Mesenchymal stem cell (in vitro differentiated cells and primary cell): ENCODE measurements at regions not wholly inside any gene's neighbourhood (a gene's known extent, or its start where the extent isn't known, plus 50 kb on each side); places are given as distances from the start of the nearest gene placed in this dataset.
A peak's percentile ranks its signal among the peaks of the same experiment; 100 is the strongest.

Experiments
- DNase-seq: peaks from one replicate; pipeline ENCODE4 v3.0.0-alpha.2; 2013
- H2AFZ ChIP-seq: one replicate; pipeline ENCODE4 v1.6.1; 2013; ENCODE audit warnings: low read depth, mild to moderate bottlenecking, control low read depth, inconsistent platforms, low read length, moderate library complexity
- H2AK5ac ChIP-seq: 2 replicates; pipeline ENCODE4 v1.6.1; 2013; ENCODE audit warnings: low read length, moderate library complexity, mild to moderate bottlenecking, inconsistent platforms; ENCODE audit not compliant: severe bottlenecking
- H2BK120ac ChIP-seq: one replicate; pipeline ENCODE4 v1.6.1; 2013; ENCODE audit warnings: low read depth, mild to moderate bottlenecking, inconsistent platforms, low read length, moderate library complexity
- H2BK12ac ChIP-seq, 2 experiments: one replicate each; pipeline ENCODE4 v1.6.1; 2013; ENCODE audit warnings: inconsistent platforms in 2 of 2, low read length in 2 of 2, mild to moderate bottlenecking in 2 of 2, moderate library complexity in 2 of 2, control low read depth in 1 of 2
- H2BK15ac ChIP-seq: one replicate; pipeline ENCODE4 v1.6.1; 2013; ENCODE audit warnings: mild to moderate bottlenecking, low read depth, inconsistent platforms; ENCODE audit not compliant: poor library complexity, severe bottlenecking
- H2BK5ac ChIP-seq: 2 replicates; pipeline ENCODE4 v1.6.1; 2013; ENCODE audit warnings: low read depth, mild to moderate bottlenecking, low read length, control low read depth, inconsistent platforms; ENCODE audit not compliant: poor library complexity, severe bottlenecking
- H3K14ac ChIP-seq, 2 experiments: one replicate each; pipeline ENCODE4 v1.6.1; 2013; ENCODE audit warnings: inconsistent platforms in 2 of 2, low read length in 2 of 2, control low read depth in 1 of 2, mild to moderate bottlenecking in 1 of 2, moderate library complexity in 1 of 2
- H3K18ac ChIP-seq, 2 experiments: one replicate each; pipeline ENCODE4 v1.6.1; 2013; ENCODE audit warnings: inconsistent platforms in 2 of 2, low read length in 2 of 2, control low read depth in 1 of 2, low read depth in 1 of 2, mild to moderate bottlenecking in 1 of 2
- H3K23ac ChIP-seq, 2 experiments: one replicate each; pipeline ENCODE4 v1.6.1; 2013; ENCODE audit warnings: inconsistent platforms in 2 of 2, low read length in 2 of 2, mild to moderate bottlenecking in 2 of 2, moderate library complexity in 2 of 2, control low read depth in 1 of 2
- H3K27ac ChIP-seq: 2 replicates; pipeline ENCODE4 v1.5.1; 2013; ENCODE audit warnings: mild to moderate bottlenecking, moderate library complexity, low read length, control low read depth, inconsistent platforms; ENCODE audit not compliant: poor library complexity, severe bottlenecking
- H3K27me3 ChIP-seq, 2 experiments: 2 replicates each; pipeline versions ENCODE4 v1.6.1 to v1.7.0; 2013; ENCODE audit warnings: low read length in 2 of 2, mild to moderate bottlenecking in 2 of 2, moderate library complexity in 2 of 2, control low read depth in 1 of 2, inconsistent platforms in 1 of 2; ENCODE audit not compliant: control insufficient read depth in 1 of 2, insufficient read depth in 1 of 2
- H3K36me3 ChIP-seq, 2 experiments: 2 replicates each; pipeline versions ENCODE4 v1.6.1 to v1.7.0; 2013; ENCODE audit warnings: low read length in 2 of 2, control low read depth in 1 of 2, inconsistent platforms in 1 of 2, low read depth in 1 of 2, mild to moderate bottlenecking in 1 of 2; ENCODE audit not compliant: insufficient read depth in 2 of 2, control insufficient read depth in 1 of 2
- H3K4ac ChIP-seq, 2 experiments: one replicate each; pipeline ENCODE4 v1.6.1; 2013; ENCODE audit warnings: inconsistent platforms in 2 of 2, low read length in 2 of 2, mild to moderate bottlenecking in 2 of 2, moderate library complexity in 2 of 2, control low read depth in 1 of 2, low read depth in 1 of 2
- H3K4me1 ChIP-seq: 2 replicates; pipeline ENCODE4 v1.6.1; 2013; ENCODE audit warnings: low read depth, low read length, control low read depth; ENCODE audit not compliant: control insufficient read depth, insufficient read depth
- H3K4me2 ChIP-seq: 2 replicates; pipeline ENCODE4 v1.6.1; 2013; ENCODE audit warnings: low read length, mild to moderate bottlenecking, inconsistent platforms; ENCODE audit not compliant: poor library complexity, severe bottlenecking
- H3K4me3 ChIP-seq, 2 experiments: 2 replicates each; pipeline versions ENCODE4 v1.5.1 to v1.7.0; 2013; ENCODE audit warnings: low read length in 2 of 2, mild to moderate bottlenecking in 2 of 2, control low read depth in 1 of 2, low read depth in 1 of 2; ENCODE audit not compliant: insufficient read depth in 1 of 2
- H3K79me1 ChIP-seq: replicated peaks from 2 replicates; pipeline ENCODE4 v1.6.1; 2013; ENCODE audit warnings: mild to moderate bottlenecking, control low read depth, low read length, inconsistent platforms; ENCODE audit not compliant: poor library complexity, severe bottlenecking
- H3K9ac ChIP-seq: 2 replicates; pipeline ENCODE4 v1.7.0; 2013; ENCODE audit warnings: mild to moderate bottlenecking, low read length, moderate library complexity
- H3K9me3 ChIP-seq: 2 replicates; pipeline ENCODE4 v1.7.0; 2013; ENCODE audit warnings: mild to moderate bottlenecking, low read length; ENCODE audit not compliant: control insufficient read depth
- H4K8ac ChIP-seq: one replicate; pipeline ENCODE4 v1.6.1; 2013; ENCODE audit warnings: inconsistent platforms, mild to moderate bottlenecking, low read length, moderate library complexity
- H4K91ac ChIP-seq: one replicate; pipeline ENCODE4 v1.6.1; 2013; ENCODE audit warnings: mild to moderate bottlenecking, low read length, inconsistent platforms
- WGBS: methylation state at CpG from one replicate; pipeline ENCODE4 v1.1.7; 2013; ENCODE audit warnings: mixed read lengths; 5-methylcytosine and 5-hydroxymethylcytosine counted together

GRCh38 chr5:138698713-138699112 lies 54.5 kb upstream of the CTNNA1 start:
- Histone ChIP-seq H4K8ac (no peak overlapping the region), H3K4me3 (no peak overlapping the region), H2BK120ac (no peak overlapping the region), H3K18ac (no peak overlapping the region), H3K4ac (no peak overlapping the region), H3K14ac (no peak overlapping the region), H3K4me1 (peaks cover 16% of the 10 kb centered on the region), H3K9me3 (no peaks in the 10 kb centered on the region), H2AFZ (no peak overlapping the region), H3K9ac (no peak overlapping the region), H3K79me1 (no peaks in the 10 kb centered on the region), H3K23ac (no peak overlapping the region), H2BK5ac (no peak overlapping the region), H3K36me3 (no peaks in the 10 kb centered on the region), H3K27ac (no peak overlapping the region), H3K4me2 (no peak overlapping the region), H3K27me3 (peaks cover 0 to 6% of the 10 kb centered on the region in 2 experiments), H2AK5ac (no peak overlapping the region), H2BK12ac (no peak overlapping the region), H4K91ac (no peak overlapping the region), H2BK15ac (no peak overlapping the region)
- no peak for DNase-seq
- 63% methylated on average over 3 of the region's 5 CpGs for WGBS

- peak overlapping the region in 1 of 2 experiments; percentile 90 for H2BK12ac ChIP-seq
- H3K4ac ChIP-seq, result no peak overlapping the region
- no peak overlapping the region for H3K27ac ChIP-seq
- H3K4me2 ChIP-seq, result no peak overlapping the region
- no peak overlapping the region for H2BK5ac ChIP-seq
- peak overlapping the region in 1 of 2 experiments; percentile 42 for H3K23ac ChIP-seq
- H3K4me3 ChIP-seq, result no peak overlapping the region
- H2BK120ac ChIP-seq, result no peak overlapping the region
- H4K91ac ChIP-seq, result peak overlapping the region; percentile 34
- WGBS, result 82% methylated on average over 6 of the region's 7 CpGs
- no peaks in the 10 kb centered on the region for H3K9me3 ChIP-seq
- H3K79me1 ChIP-seq, result no peaks in the 10 kb centered on the region
- H3K36me3 ChIP-seq, result no peaks in the 10 kb centered on the region
- H3K14ac ChIP-seq, result no peak overlapping the region
- peaks cover 0 to 2% of the 10 kb centered on the region in 2 experiments for H3K27me3 ChIP-seq
- H4K8ac ChIP-seq, result no peak overlapping the region
- H3K18ac ChIP-seq, result no peak overlapping the region
- no peak overlapping the region for H3K9ac ChIP-seq
- no peak overlapping the region for H2AFZ ChIP-seq
- H2AK5ac ChIP-seq, result peak overlapping the region; percentile 63
- no peak for DNase-seq
- H2BK15ac ChIP-seq, result no peak overlapping the region
- H3K4me1 ChIP-seq, result peaks cover 16% of the 10 kb centered on the region
Observed at GRCh38 chr5:138697720-138698360, 55.4 kb upstream of the CTNNA1 start.

- Histone ChIP-seq H3K9me3 (no peaks in the 10 kb centered on the region), H3K14ac (no peak overlapping the region), H3K23ac (no peak overlapping the region), H3K4ac (peak overlapping the region in 1 of 2 experiments; percentile 53), H2BK15ac (no peak overlapping the region), H2BK5ac (no peak overlapping the region), H2AFZ (no peak overlapping the region), H3K18ac (no peak overlapping the region), H3K36me3 (no peaks in the 10 kb centered on the region), H3K27me3 (peaks cover 0 to 2% of the 10 kb centered on the region in 2 experiments), H3K4me3 (no peak overlapping the region), H2BK120ac (no peak overlapping the region), H3K79me1 (no peaks in the 10 kb centered on the region), H3K27ac (peak overlapping the region; percentile 19), H4K91ac (no peak overlapping the region), H2BK12ac (no peak overlapping the region), H3K4me1 (peaks cover 16% of the 10 kb centered on the region), H2AK5ac (peak overlapping the region; percentile 84), H3K9ac (no peak overlapping the region), H4K8ac (peak overlapping the region; percentile 77), H3K4me2 (peak overlapping the region; percentile 4)
- DNase-seq, result peak; percentile 92
- WGBS, result 48% methylated on average over 6 of the region's 6 CpGs
Observed at GRCh38 chr5:138696501-138696900, 56.7 kb upstream of the CTNNA1 start.

GRCh38 chr5:138695781-138696180 lies 57.4 kb upstream of the CTNNA1 start:
- Histone ChIP-seq H3K4me3 (no peak overlapping the region), H2BK12ac (no peak overlapping the region), H3K4me2 (no peak overlapping the region), H2BK5ac (peak overlapping the region; percentile 59), H2BK15ac (no peak overlapping the region), H2AK5ac (peak overlapping the region; percentile 80), H3K36me3 (no peaks in the 10 kb centered on the region), H4K91ac (no peak overlapping the region), H3K4me1 (peaks cover 16% of the 10 kb centered on the region), H3K4ac (no peak overlapping the region), H3K27me3 (peaks cover 0 to 2% of the 10 kb centered on the region in 2 experiments), H3K27ac (no peak overlapping the region), H3K14ac (no peak overlapping the region), H3K9ac (no peak overlapping the region), H3K23ac (no peak overlapping the region), H2BK120ac (no peak overlapping the region), H2AFZ (no peak overlapping the region), H3K79me1 (no peaks in the 10 kb centered on the region), H4K8ac (no peak overlapping the region), H3K18ac (no peak overlapping the region), H3K9me3 (no peaks in the 10 kb centered on the region)
- DNase-seq, result no peak
- WGBS, result 81% methylated on average over 3 of the region's 3 CpGs
